ENCODE measurements at regions not wholly inside any gene's neighbourhood (a gene's known extent, or its start where the extent isn't known, plus 50 kb on each side); places are given as distances from the start of the nearest gene placed in this dataset.

GRCh38 chr12:92032965-92033364 lies 112.7 kb downstream of the BTG1 start:
- H3K27ac Mint-ChIP-seq = no peak overlapping the region
- no peak for DNase-seq
- H3K27me3 Mint-ChIP-seq (ENCODE audit: insufficient read depth) = no peaks in the 10 kb centered on the region; the same call in 1 of the 2 replicates
- no peak for TF ChIP-seq CTCF (IDR thresholded peaks at IDR 0.05)
- H3K9me3 Mint-ChIP-seq = no peaks in the 10 kb centered on the region; the same call in 1 of the 2 replicates
- H3K4me3 Mint-ChIP-seq = no peak overlapping the region
- H3K36me3 Mint-ChIP-seq (ENCODE audit: low read depth) = no peaks in the 10 kb centered on the region
- peaks cover 51% of the 10 kb centered on the region for H3K4me1 Mint-ChIP-seq (ENCODE audit: low read depth)

- Mint-ChIP-seq H3K27ac (no peak overlapping the region), H3K4me3 (no peak overlapping the region), H3K27me3 (ENCODE audit: insufficient read depth) (no peaks in the 10 kb centered on the region; the same call in 1 of the 2 replicates), H3K36me3 (ENCODE audit: low read depth) (no peaks in the 10 kb centered on the region), H3K9me3 (no peaks in the 10 kb centered on the region; the same call in 1 of the 2 replicates), H3K4me1 (ENCODE audit: low read depth) (peaks cover 44% of the 10 kb centered on the region)
- TF ChIP-seq CTCF (IDR thresholded peaks at IDR 0.05) = no peak
- no peak for DNase-seq
These were observed 113.5 kb downstream of the BTG1 start for GRCh38 chr12:92032101-92032500.

GRCh38 chr12:92030618-92031017 lies 115.0 kb downstream of the BTG1 start:
- DNase-seq = no peak
- H3K4me1 Mint-ChIP-seq (ENCODE audit: low read depth) = peaks cover 31% of the 10 kb centered on the region
- no peaks in the 10 kb centered on the region; the same call in 1 of the 2 replicates for H3K9me3 Mint-ChIP-seq
- no peaks in the 10 kb centered on the region; the same call in 1 of the 2 replicates for H3K27me3 Mint-ChIP-seq (ENCODE audit: insufficient read depth)
- H3K4me3 Mint-ChIP-seq = no peak overlapping the region
- H3K36me3 Mint-ChIP-seq (ENCODE audit: low read depth) = no peaks in the 10 kb centered on the region
- no peak for TF ChIP-seq CTCF (IDR thresholded peaks at IDR 0.05)
- H3K27ac Mint-ChIP-seq = no peak overlapping the region

- DNase-seq = no peak
- Mint-ChIP-seq H3K27me3 (ENCODE audit: insufficient read depth) (no peaks in the 10 kb centered on the region; the same call in 1 of the 2 replicates), H3K27ac (no peak overlapping the region), H3K36me3 (ENCODE audit: low read depth) (no peaks in the 10 kb centered on the region), H3K4me3 (no peak overlapping the region), H3K4me1 (ENCODE audit: low read depth) (peaks cover 25% of the 10 kb centered on the region), H3K9me3 (no peaks in the 10 kb centered on the region; the same call in 1 of the 2 replicates)
- TF ChIP-seq CTCF (IDR thresholded peaks at IDR 0.05) = no peak
These were observed 115.6 kb downstream of the BTG1 start for GRCh38 chr12:92029902-92030586.

- H3K4me1 Mint-ChIP-seq (ENCODE audit: low read depth) = peaks cover 16% of the 10 kb centered on the region
These were observed 116.5 kb downstream of the BTG1 start for GRCh38 chr12:92029136-92029535.

More at GRCh38 chr12:92029136-92029535, 116.5 kb downstream of the BTG1 start:
- no peak overlapping the region for H3K4me3 Mint-ChIP-seq
- H3K9me3 Mint-ChIP-seq = no peaks in the 10 kb centered on the region; the same call in 1 of the 2 replicates
- no peaks in the 10 kb centered on the region; the same call in 1 of the 2 replicates for H3K27me3 Mint-ChIP-seq (ENCODE audit: insufficient read depth)
- no peak for TF ChIP-seq CTCF (IDR thresholded peaks at IDR 0.05)
- DNase-seq = no peak
- no peaks in the 10 kb centered on the region for H3K36me3 Mint-ChIP-seq (ENCODE audit: low read depth)
- H3K27ac Mint-ChIP-seq = no peak overlapping the region

Measured in HFFc6 (cell line).